ENCODE measurements at regions not wholly inside any gene's neighbourhood (a gene's known extent, or its start where the extent isn't known, plus 50 kb on each side); places are given as distances from the start of the nearest gene placed in this dataset.
"Not testable (repeated sequence)": the region's sequence is repeated elsewhere in the genome, so short reads cannot be mapped to it uniquely, and the experiment has no call there.

- DNase-seq (ENCODE audit: missing footprints) = no peak
- intact Hi-C loops (cut with DNase I) = no loop called here
- ATAC-seq = no peak
Measured at GRCh38 chr4:44978020-44978419, 251.7 kb upstream of the GNPDA2 start.

GRCh38 chr4:44965435-44966095 is 239.2 kb upstream of the GNPDA2 start:
- ATAC-seq = no peak
- no peak for DNase-seq (ENCODE audit: missing footprints)
- intact Hi-C loops (cut with DNase I) = no loop called here

GRCh38 chr4:44964086-44964485 is 237.7 kb upstream of the GNPDA2 start:
- not testable (repeated sequence) for ATAC-seq

GRCh38 chr4:44961001-44961755 is 234.8 kb upstream of the GNPDA2 start:
- no peak for ATAC-seq

More at GRCh38 chr4:44964086-44964485, 237.7 kb upstream of the GNPDA2 start:
- DNase-seq (ENCODE audit: missing footprints); intact Hi-C loops (cut with DNase I): not testable (repeated sequence)

GRCh38 chr4:44931720-44932119 is 205.4 kb upstream of the GNPDA2 start:
- intact Hi-C loops (cut with DNase I) = no loop called here
- no peak for ATAC-seq
- no peak for DNase-seq (ENCODE audit: missing footprints)

More at GRCh38 chr4:44961001-44961755, 234.8 kb upstream of the GNPDA2 start:
- peak; percentile 17 for DNase-seq (ENCODE audit: missing footprints)
- intact Hi-C loops (cut with DNase I) = no loop called here

- intact Hi-C loops (cut with DNase I) = loop anchor here (2.0 to 5.0 kb wide), 5 partner anchors 166 to 1344 kb away; no protein-coding TSS in a partner anchor
- no peak for ATAC-seq
Measured at GRCh38 chr4:44928785-44929184, 202.4 kb upstream of the GNPDA2 start.

GRCh38 chr4:44927399-44928380 is 201.3 kb upstream of the GNPDA2 start:
- intact Hi-C loops (cut with DNase I) = loop anchor here (2.0 to 5.0 kb wide), 5 partner anchors 165 to 1345 kb away; no protein-coding TSS in a partner anchor
- DNase-seq (ENCODE audit: missing footprints) (no peak), ATAC-seq (no peak)

More at GRCh38 chr4:44928785-44929184, 202.4 kb upstream of the GNPDA2 start:
- DNase-seq (ENCODE audit: missing footprints) = no peak

GRCh38 chr4:44916411-44916810 is 190.1 kb upstream of the GNPDA2 start:
- intact Hi-C loops (cut with DNase I) = no loop called here
- DNase-seq (ENCODE audit: missing footprints) (no peak), ATAC-seq (no peak)

- no peak for ATAC-seq
- intact Hi-C loops (cut with DNase I) = no loop called here
- DNase-seq (ENCODE audit: missing footprints) = no peak
Measured at GRCh38 chr4:44914748-44915147, 188.4 kb upstream of the GNPDA2 start.

- no peak for DNase-seq (ENCODE audit: missing footprints)
- intact Hi-C loops (cut with DNase I) = no loop called here
Measured at GRCh38 chr4:44914223-44914622, 187.9 kb upstream of the GNPDA2 start.

GRCh38 chr4:44912980-44913379 is 186.6 kb upstream of the GNPDA2 start:
- DNase-seq (ENCODE audit: missing footprints) (no peak), ATAC-seq (no peak)
- intact Hi-C loops (cut with DNase I) = no loop called here

More at GRCh38 chr4:44914223-44914622, 187.9 kb upstream of the GNPDA2 start:
- ATAC-seq = no peak

- DNase-seq (ENCODE audit: missing footprints) (no peak), ATAC-seq (no peak)
- intact Hi-C loops (cut with DNase I) = no loop called here
Measured at GRCh38 chr4:44908565-44908964, 182.2 kb upstream of the GNPDA2 start.

- intact Hi-C loops (cut with DNase I) = no loop called here
- no peak for DNase-seq (ENCODE audit: missing footprints)
- ATAC-seq = no peak
Measured at GRCh38 chr4:44872246-44872645, 145.9 kb upstream of the GNPDA2 start.

GRCh38 chr4:44871133-44871532 is 144.8 kb upstream of the GNPDA2 start:
- ATAC-seq (no peak), DNase-seq (ENCODE audit: missing footprints) (no peak)
- intact Hi-C loops (cut with DNase I) = no loop called here

- ATAC-seq (no peak), DNase-seq (ENCODE audit: missing footprints) (no peak)
- intact Hi-C loops (cut with DNase I) = no loop called here
Measured at GRCh38 chr4:44869985-44870384, 143.6 kb upstream of the GNPDA2 start.

GRCh38 chr4:44869222-44869882 is 143.0 kb upstream of the GNPDA2 start:
- DNase-seq (ENCODE audit: missing footprints) (no peak), ATAC-seq (no peak)
- intact Hi-C loops (cut with DNase I) = no loop called here

GRCh38 chr4:44861756-44862155 is 135.4 kb upstream of the GNPDA2 start:
- ATAC-seq = no peak
- intact Hi-C loops (cut with DNase I) = no loop called here
- DNase-seq (ENCODE audit: missing footprints) = no peak

GRCh38 chr4:44859477-44859876 is 133.1 kb upstream of the GNPDA2 start:
- ATAC-seq = no peak
- intact Hi-C loops (cut with DNase I) = no loop called here

More at GRCh38 chr4:44859477-44859876, 133.1 kb upstream of the GNPDA2 start:
- no peak for DNase-seq (ENCODE audit: missing footprints)
